OCI-LY1 (cell line): ENCODE measurements at regions not wholly inside any gene's neighbourhood (a gene's known extent, or its start where the extent isn't known, plus 50 kb on each side); places are given as distances from the start of the nearest gene placed in this dataset.

Experiments used
- CTCF ChIP-seq: fragments of 200-600 bp; sonication (generic), shearing (Covaris generic); IDR thresholded peaks from 2 replicates; pipeline ENCODE4 v1.5.1; 2017; ENCODE audit warnings: mild to moderate bottlenecking, antibody characterized with exemption, low read length, moderate library complexity, mixed read lengths
- EZH2 ChIP-seq: fragments of 200-600 bp; sonication (generic), shearing (Covaris generic); IDR thresholded peaks from 2 replicates; pipeline ENCODE4 v1.8.0; 2017; ENCODE audit warnings: borderline replicate concordance, mixed run types, mild to moderate bottlenecking, antibody characterized with exemption, low read length, moderate library complexity, mixed read lengths

GRCh38 chr20:53833333-53834061 is 236.9 kb downstream of the BCAS1 start:
- TF ChIP-seq CTCF (no peak), EZH2 (no peak)
